Activated CD8-positive, alpha-beta T cell treated with anti-CD3 and anti-CD28 coated beads for 36 hours (primary cell): ENCODE measurements at regions not wholly inside any gene's neighbourhood (a gene's known extent, or its start where the extent isn't known, plus 50 kb on each side); places are given as distances from the start of the nearest gene placed in this dataset.

ENCODE experiments used
- ATAC-seq: fragments of 200-7000 bp; cut with Tn5 transposase; one replicate; pipeline ENCODE4 v1.10.0; 2021; ENCODE audit warnings: mild to moderate bottlenecking, moderate library complexity
- CTCF ChIA-PET: fragments of 350-600 bp; sonication (Branson Sonifier 250); formaldehyde crosslinking; loops from one replicate; lab custom pipeline; 2021; ENCODE audit warnings: antibody characterized with exemption; lab: Charles Lee
- POLR2A ChIA-PET: fragments of 350-600 bp; sonication (Branson Sonifier 250); formaldehyde crosslinking; loops from one replicate; lab custom pipeline; 2021; ENCODE audit warnings: antibody characterized with exemption; lab: Charles Lee
- DNase-seq: peaks from one replicate; pipeline ENCODE4 v3.0.0-alpha.2; 2020
- H3K27ac Mint-ChIP-seq: one replicate; pipeline ENCODE4 v1.8.0; 2021; ENCODE audit warnings: mild to moderate bottlenecking, mixed read lengths
- H3K27me3 Mint-ChIP-seq: one replicate; pipeline ENCODE4 v1.8.0; 2021; ENCODE audit warnings: mixed read lengths
- H3K36me3 Mint-ChIP-seq: one replicate; pipeline ENCODE4 v1.8.0; 2021; ENCODE audit warnings: low read depth, mixed read lengths
- H3K4me1 Mint-ChIP-seq: one replicate; pipeline ENCODE4 v1.8.0; 2021; ENCODE audit warnings: low read depth, mixed read lengths
- H3K4me3 Mint-ChIP-seq: one replicate; pipeline ENCODE4 v1.8.0; 2021; ENCODE audit warnings: mild to moderate bottlenecking, moderate library complexity, mixed read lengths
- H3K9me3 Mint-ChIP-seq: one replicate; pipeline ENCODE4 v1.8.0; 2021; ENCODE audit warnings: mixed read lengths
- CTCF ChIP-seq: fragments of 200-600 bp; IDR thresholded peaks from one replicate; pipeline ENCODE4 v1.8.0; 2022; ENCODE audit warnings: antibody characterized with exemption, mild to moderate bottlenecking
- intact Hi-C: fragments of 100-400 bp; cut with micrococcal nuclease; formaldehyde crosslinking; loops from one replicate; pipeline ENCODE4 v1.10.0; 2022

GRCh38 chr5:125776656-125777139, 646.5 kb upstream of the GRAMD2B start:
- TF ChIP-seq CTCF, result no peak
- no peak for ATAC-seq
- POLR2A ChIA-PET, result no interaction called here
- intact Hi-C loops, result no loop called here
- no peaks in the 10 kb centered on the region for H3K27me3 Mint-ChIP-seq
- no peak overlapping the region for H3K4me3 Mint-ChIP-seq
- DNase-seq, result no peak
- H3K36me3 Mint-ChIP-seq, result no peaks in the 10 kb centered on the region
- no peak overlapping the region for H3K27ac Mint-ChIP-seq
- H3K4me1 Mint-ChIP-seq, result no peaks in the 10 kb centered on the region
- CTCF ChIA-PET, result interaction anchor here (0.5 kb wide), 1 partner anchor 200 kb away, joined by 3 read pairs; no protein-coding TSS in a partner anchor
- peaks cover 8% of the 10 kb centered on the region for H3K9me3 Mint-ChIP-seq

- Mint-ChIP-seq H3K36me3 (no peaks in the 10 kb centered on the region), H3K27me3 (no peaks in the 10 kb centered on the region), H3K4me3 (no peak overlapping the region), H3K4me1 (no peaks in the 10 kb centered on the region), H3K9me3 (peaks cover 9% of the 10 kb centered on the region), H3K27ac (no peak overlapping the region)
- ATAC-seq (no peak), DNase-seq (no peak)
- intact Hi-C loops, result no loop called here
- CTCF ChIA-PET, result no interaction called here
- TF ChIP-seq CTCF, result no peak
- POLR2A ChIA-PET, result no interaction called here
Measured at GRCh38 chr5:125778791-125779190, 644.4 kb upstream of the GRAMD2B start.

- Mint-ChIP-seq H3K36me3 (no peaks in the 10 kb centered on the region), H3K27ac (no peak overlapping the region), H3K4me1 (no peaks in the 10 kb centered on the region), H3K4me3 (no peak overlapping the region), H3K9me3 (peaks cover 8% of the 10 kb centered on the region), H3K27me3 (no peaks in the 10 kb centered on the region)
- POLR2A ChIA-PET, result no interaction called here
- CTCF ChIA-PET, result no interaction called here
- no peak for ATAC-seq
- DNase-seq, result no peak
- no peak for TF ChIP-seq CTCF
- intact Hi-C loops, result no loop called here
Measured at GRCh38 chr5:125785407-125785806, 637.8 kb upstream of the GRAMD2B start.

DNA sequence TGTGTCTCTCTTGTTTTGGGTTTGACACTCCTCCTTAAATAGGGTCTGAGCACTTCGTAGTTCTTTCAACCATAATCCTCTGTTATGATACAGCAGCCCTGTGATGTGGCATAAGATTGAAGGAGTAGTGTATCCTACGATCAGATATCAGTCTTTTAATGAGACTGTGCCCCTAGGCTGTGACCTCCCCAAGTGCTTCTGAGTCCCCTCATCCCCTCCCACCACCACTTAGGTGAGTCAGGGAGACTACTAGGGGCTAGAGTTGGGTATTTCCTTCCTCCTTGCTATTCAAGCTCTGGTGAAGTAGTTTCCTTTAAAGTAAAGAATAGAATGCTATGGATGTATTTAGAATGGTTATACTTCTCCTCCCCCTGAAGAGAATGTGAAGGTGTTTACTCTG, 637.2 kb upstream of the GRAMD2B start:
- no peak overlapping the region for H3K27ac Mint-ChIP-seq
- no peak overlapping the region for H3K4me3 Mint-ChIP-seq
- POLR2A ChIA-PET, result no interaction called here
- no peaks in the 10 kb centered on the region for H3K27me3 Mint-ChIP-seq
- H3K4me1 Mint-ChIP-seq, result no peaks in the 10 kb centered on the region
- no peak for DNase-seq
- CTCF ChIA-PET, result no interaction called here
- peaks cover 8% of the 10 kb centered on the region for H3K9me3 Mint-ChIP-seq
- intact Hi-C loops, result no loop called here
- no peaks in the 10 kb centered on the region for H3K36me3 Mint-ChIP-seq
- TF ChIP-seq CTCF, result no peak
- no peak for ATAC-seq

GRCh38 chr5:125793470-125793869, 629.7 kb upstream of the GRAMD2B start:
- CTCF ChIA-PET, result no interaction called here
- no peak for TF ChIP-seq CTCF

More at GRCh38 chr5:125793470-125793869, 629.7 kb upstream of the GRAMD2B start:
- Mint-ChIP-seq H3K9me3 (peaks cover 1% of the 10 kb centered on the region), H3K4me3 (no peak overlapping the region), H3K27me3 (no peaks in the 10 kb centered on the region), H3K4me1 (no peaks in the 10 kb centered on the region), H3K27ac (no peak overlapping the region), H3K36me3 (no peaks in the 10 kb centered on the region)
- POLR2A ChIA-PET, result no interaction called here
- intact Hi-C loops, result no loop called here
- ATAC-seq (no peak), DNase-seq (no peak)
